Activated CD4-positive, alpha-beta T cell treated with anti-CD3 and anti-CD28 coated beads for 48 hours (primary cell): ENCODE measurements at regions not wholly inside any gene's neighbourhood (a gene's known extent, or its start where the extent isn't known, plus 50 kb on each side); places are given as distances from the start of the nearest gene placed in this dataset.

Source experiments
- DNase-seq: peaks from one replicate; pipeline ENCODE4 v3.0.0-alpha.2; 2020

DNA sequence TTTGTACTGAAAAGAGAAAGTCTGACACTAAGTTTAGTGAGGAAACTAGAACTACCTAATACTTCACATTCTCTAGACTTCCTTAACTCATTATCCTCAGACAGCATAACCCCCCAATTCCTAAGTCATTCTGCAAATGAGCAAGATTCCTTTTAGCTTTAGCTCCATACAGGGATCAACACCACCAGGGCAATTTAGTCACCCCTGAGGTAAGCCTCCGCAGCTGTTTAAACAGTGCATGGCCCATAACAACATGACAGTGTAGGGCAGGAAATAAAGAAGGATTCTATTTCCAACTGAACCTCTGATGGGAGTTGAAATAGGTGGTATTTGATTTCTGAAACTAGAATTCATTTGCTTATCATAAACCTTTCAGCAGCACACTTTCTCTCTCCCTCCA is 112.8 kb upstream of the DKK2 start:
- DNase-seq, result no peak

DNA sequence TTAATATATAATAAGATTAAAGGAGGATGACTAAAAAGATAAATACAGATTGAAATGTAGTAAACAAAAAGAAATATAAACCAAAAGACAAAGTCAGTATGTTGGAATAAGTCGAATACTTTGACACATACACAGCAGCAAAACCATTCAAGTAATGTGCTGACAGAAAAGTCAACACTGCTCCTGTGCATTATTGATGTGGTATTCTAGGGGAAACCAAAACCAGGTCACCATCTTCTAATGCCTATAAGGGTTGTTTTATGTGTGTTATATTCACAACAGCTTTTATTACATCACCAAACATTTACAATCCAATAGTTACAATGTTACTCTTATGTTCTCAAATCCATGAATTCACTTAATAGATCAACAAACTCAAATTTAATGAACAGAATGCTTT is 111.8 kb upstream of the DKK2 start:
- DNase-seq, result no peak

DNA sequence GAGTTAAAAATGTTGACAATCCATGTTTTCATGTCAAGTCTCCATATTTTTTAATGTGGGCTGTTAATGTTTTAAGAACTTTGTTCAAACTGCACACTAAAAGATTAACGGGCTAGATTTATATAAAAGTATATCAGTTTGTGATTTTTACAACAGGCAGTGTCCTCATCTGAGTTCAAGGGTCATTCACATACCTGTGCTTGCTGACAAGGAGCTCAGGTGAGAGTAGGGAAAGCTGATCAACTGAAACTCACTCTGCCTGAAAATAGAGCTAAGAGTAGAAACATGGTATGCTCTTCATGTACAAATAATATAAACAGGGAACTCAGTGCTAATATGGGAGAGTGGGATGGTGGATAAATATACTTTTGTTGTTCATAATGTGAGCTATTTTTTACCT is 102.3 kb upstream of the DKK2 start:
- DNase-seq, result no peak

GRCh38 chr4:107133965-107134653 is 98.0 kb upstream of the DKK2 start:
- no peak for DNase-seq

GRCh38 chr4:107131295-107131694 is 95.2 kb upstream of the DKK2 start:
- DNase-seq, result no peak

GRCh38 chr4:107130157-107130556 is 94.0 kb upstream of the DKK2 start:
- no peak for DNase-seq

- no peak for DNase-seq
These were observed 93.5 kb upstream of the DKK2 start for GRCh38 chr4:107129611-107130010.

- no peak for DNase-seq
These were observed 93.0 kb upstream of the DKK2 start for GRCh38 chr4:107129076-107129475.

DNA sequence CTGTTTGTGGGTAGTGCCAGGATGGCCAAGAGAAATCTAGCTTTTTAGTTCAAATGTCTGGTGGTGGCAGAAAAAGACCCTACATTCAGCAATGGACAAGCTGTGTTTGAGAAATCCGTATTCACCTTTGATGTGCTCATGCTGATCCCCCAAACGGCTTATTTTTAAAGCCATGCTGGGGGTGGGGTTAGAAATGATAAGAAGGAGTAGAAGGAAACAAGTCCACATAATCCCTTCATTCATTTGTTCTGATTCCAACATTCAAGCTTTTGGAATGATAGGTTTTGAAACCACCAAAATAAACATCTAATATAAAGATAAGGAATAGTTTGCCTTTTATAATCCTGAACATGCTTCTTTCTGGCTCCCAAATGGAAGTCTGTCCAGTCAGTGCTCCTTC is 92.0 kb upstream of the DKK2 start:
- no peak for DNase-seq

DNA sequence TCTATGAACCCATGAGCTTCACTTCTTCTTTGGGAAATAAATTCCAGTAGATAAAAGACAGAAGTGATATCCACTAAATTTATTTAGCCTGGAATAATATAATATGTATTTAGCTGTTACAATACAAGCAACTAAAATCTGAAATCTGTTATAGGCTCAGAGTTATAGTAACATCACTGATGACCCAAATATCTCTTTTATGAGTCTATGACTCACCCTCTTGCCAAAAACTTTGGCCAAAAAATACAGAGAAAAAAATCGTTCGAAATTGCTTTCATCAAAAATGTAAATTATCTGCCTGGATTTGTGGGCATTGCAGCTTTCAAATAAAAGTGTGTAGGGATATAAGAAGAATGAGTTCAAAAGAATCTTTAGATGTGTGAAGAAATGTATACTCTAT is 89.4 kb upstream of the DKK2 start:
- DNase-seq, result no peak

DNA sequence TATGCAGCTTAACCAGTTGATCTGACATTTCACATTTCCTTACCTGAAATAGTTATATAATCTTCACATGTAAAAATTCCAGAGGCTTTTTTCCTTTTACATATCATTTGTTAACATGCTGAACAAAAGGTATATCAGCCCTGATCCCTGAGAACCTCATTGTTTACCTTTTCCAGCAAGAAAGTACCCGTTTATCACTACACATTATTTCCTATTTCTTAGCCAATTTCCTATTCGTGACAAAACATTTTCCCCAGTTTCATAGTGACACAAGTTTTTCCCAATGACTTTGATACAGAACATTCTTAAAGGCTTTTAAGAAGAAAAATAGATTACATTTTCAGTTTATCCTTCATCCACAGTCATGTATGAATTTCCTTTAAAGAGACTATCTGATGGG is 86.6 kb upstream of the DKK2 start:
- DNase-seq, result no peak

DNA sequence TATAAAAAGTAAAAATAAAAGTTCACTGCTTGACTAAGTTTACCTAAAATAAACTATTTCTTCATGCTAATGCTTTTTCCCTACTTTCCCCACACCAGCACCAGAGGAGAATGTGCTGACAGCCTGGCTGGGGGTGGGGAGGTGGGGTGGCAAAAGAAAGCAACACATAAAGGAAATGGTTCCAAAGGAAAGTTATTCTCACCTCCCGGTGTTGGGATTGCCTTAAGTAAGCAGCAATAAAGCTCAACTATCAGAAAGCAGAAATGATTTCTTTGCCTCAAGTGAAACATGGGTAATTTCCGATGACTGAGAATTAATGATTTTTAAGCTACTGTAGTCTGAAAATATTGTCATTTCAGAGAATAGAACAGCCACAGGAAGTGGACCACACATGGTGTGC is 84.5 kb upstream of the DKK2 start:
- no peak for DNase-seq

- no peak for DNase-seq
These were observed 81.6 kb upstream of the DKK2 start for GRCh38 chr4:107117726-107118125.

- no peak for DNase-seq
These were observed 79.2 kb upstream of the DKK2 start for GRCh38 chr4:107115185-107115847.

DNA sequence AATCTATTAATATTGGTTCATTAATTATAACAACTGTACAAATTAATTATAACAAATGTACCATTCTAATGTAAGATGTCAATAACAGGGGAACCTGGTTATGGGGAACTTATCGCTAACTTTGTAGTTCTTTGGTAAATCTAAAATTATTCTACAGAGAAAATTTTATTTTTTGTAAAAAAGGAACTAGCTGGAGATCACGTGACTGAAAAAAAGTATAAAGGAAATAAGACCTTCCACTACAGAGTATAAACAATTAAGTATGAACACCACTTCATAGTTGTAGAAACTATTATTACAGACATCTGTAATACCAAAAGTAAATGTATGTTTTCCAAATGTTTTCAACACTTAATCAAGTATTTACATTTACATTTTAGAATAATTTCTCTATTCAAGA is 77.9 kb upstream of the DKK2 start:
- no peak for DNase-seq

- DNase-seq, result no peak
These were observed 62.3 kb upstream of the DKK2 start for GRCh38 chr4:107098401-107098800.

- no peak for DNase-seq
These were observed 58.9 kb upstream of the DKK2 start for GRCh38 chr4:107094976-107095375.

- no peak for DNase-seq
These were observed 58.2 kb upstream of the DKK2 start for GRCh38 chr4:107094332-107094731.
